AG04449 (cell line): ENCODE measurements at regions not wholly inside any gene's neighbourhood (a gene's known extent, or its start where the extent isn't known, plus 50 kb on each side); places are given as distances from the start of the nearest gene placed in this dataset.

ENCODE experiments used
- CTCF ChIA-PET: fragments of 350-600 bp; formaldehyde crosslinking; extraction: SDS; loops from one replicate; lab custom pipeline; 2021; ENCODE audit warnings: antibody characterized with exemption; lab: Yijun Ruan, JAX
- POLR2A ChIA-PET: fragments of 400-600, 350-600 bp; formaldehyde crosslinking; extraction: SDS; loops from one replicate; lab custom pipeline; 2020; ENCODE audit warnings: antibody characterized with exemption, inconsistent platforms; lab: Yijun Ruan, JAX
- DNase-seq: peaks from one replicate; pipeline ENCODE4 v3.0.0-alpha.2; 2010; ENCODE audit warnings: low read depth, low spot score
- H3K4me3 ChIP-seq: 2 replicates; pipeline ENCODE4 v1.5.1; 2011; ENCODE audit warnings: low read depth, mild to moderate bottlenecking, control low read depth, low read length
- TF ChIP-seq, protein P1 (sequence below): IDR thresholded peaks from one replicate; pipeline ENCODE4 v1.5.1; 2011; ENCODE audit warnings: mild to moderate bottlenecking, moderate library complexity, low read length, control low read depth, inconsistent platforms; ENCODE audit not compliant: insufficient read depth; ENCODE audit errors: missing control alignments

- ChIA-PET CTCF (no interaction called here), POLR2A (no interaction called here)
- TF ChIP-seq, protein P1, sequence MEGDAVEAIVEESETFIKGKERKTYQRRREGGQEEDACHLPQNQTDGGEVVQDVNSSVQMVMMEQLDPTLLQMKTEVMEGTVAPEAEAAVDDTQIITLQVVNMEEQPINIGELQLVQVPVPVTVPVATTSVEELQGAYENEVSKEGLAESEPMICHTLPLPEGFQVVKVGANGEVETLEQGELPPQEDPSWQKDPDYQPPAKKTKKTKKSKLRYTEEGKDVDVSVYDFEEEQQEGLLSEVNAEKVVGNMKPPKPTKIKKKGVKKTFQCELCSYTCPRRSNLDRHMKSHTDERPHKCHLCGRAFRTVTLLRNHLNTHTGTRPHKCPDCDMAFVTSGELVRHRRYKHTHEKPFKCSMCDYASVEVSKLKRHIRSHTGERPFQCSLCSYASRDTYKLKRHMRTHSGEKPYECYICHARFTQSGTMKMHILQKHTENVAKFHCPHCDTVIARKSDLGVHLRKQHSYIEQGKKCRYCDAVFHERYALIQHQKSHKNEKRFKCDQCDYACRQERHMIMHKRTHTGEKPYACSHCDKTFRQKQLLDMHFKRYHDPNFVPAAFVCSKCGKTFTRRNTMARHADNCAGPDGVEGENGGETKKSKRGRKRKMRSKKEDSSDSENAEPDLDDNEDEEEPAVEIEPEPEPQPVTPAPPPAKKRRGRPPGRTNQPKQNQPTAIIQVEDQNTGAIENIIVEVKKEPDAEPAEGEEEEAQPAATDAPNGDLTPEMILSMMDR = no peak
Observed at GRCh38 chr4:108465886-108466500, 154.4 kb upstream of the RPL34 start.

GRCh38 chr4:108458681-108459080 lies 161.7 kb upstream of the RPL34 start:
- TF ChIP-seq, protein P1 = no peak
- no peak for DNase-seq
- ChIA-PET CTCF (no interaction called here), POLR2A (no interaction called here)
- H3K4me3 ChIP-seq = no peak overlapping the region

More at GRCh38 chr4:108465886-108466500, 154.4 kb upstream of the RPL34 start:
- DNase-seq = no peak
- no peak overlapping the region for H3K4me3 ChIP-seq

GRCh38 chr4:108454227-108454626 lies 166.1 kb upstream of the RPL34 start:
- ChIA-PET CTCF (no interaction called here), POLR2A (no interaction called here)
- DNase-seq = no peak
- TF ChIP-seq, protein P1 = no peak
- no peak overlapping the region for H3K4me3 ChIP-seq

DNA sequence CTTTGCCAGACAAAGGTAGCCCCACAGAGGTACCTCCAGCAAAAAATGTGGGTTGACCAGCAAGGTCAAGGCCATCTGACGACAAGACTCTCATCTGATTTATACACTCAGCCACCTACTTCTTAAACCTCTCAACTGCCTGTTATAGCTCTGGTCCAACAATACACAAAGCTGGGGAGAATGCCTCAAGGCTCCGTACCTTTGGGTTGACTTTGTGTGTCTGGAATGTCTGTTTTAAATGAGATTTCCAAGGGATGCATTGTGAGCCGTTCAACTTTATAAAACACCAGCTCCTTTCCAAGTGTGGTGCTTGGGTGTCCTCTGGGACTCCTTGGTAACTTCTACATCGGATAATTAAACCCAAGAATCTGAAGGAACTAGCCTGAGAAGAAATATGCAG lies 167.0 kb upstream of the RPL34 start:
- ChIA-PET POLR2A (no interaction called here), CTCF (no interaction called here)
- TF ChIP-seq, protein P1 = no peak
- DNase-seq = no peak
- no peak overlapping the region for H3K4me3 ChIP-seq

GRCh38 chr4:108450236-108450898 lies 170.0 kb upstream of the RPL34 start:
- TF ChIP-seq, protein P1 = no peak
- DNase-seq = no peak
- no peak overlapping the region for H3K4me3 ChIP-seq
- ChIA-PET CTCF (no interaction called here), POLR2A (no interaction called here)

- TF ChIP-seq, protein P1 = no peak
- no peak overlapping the region for H3K4me3 ChIP-seq
- ChIA-PET CTCF (no interaction called here), POLR2A (no interaction called here)
- no peak for DNase-seq
Observed at GRCh38 chr4:108449129-108449528, 171.2 kb upstream of the RPL34 start.
